ENCODE measurements at regions not wholly inside any gene's neighbourhood (a gene's known extent, or its start where the extent isn't known, plus 50 kb on each side); places are given as distances from the start of the nearest gene placed in this dataset.
"Not testable (repeated sequence)": the region's sequence is repeated elsewhere in the genome, so short reads cannot be mapped to it uniquely, and the experiment has no call there.

DNA sequence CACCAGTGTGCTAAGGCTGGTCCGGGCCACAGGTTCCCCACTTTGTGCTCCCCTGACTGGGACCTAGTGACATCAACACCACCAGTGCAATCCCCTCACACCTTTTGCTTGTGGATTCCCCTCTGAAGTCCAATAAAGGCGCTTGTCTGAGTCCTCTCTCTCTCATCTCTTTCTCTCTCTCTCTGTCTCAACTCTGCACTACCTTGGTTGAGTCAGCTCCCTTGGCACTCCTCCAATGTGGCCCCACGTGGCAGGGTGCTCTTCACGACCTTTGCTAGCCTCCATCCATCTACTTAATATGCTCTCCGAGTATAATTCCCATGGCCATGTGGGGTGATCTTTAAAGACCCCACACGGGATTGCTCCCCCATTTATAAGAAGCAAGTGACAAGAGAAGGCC is 385.0 kb downstream of the CD83 start:
- no peak for DNase-seq

DNA sequence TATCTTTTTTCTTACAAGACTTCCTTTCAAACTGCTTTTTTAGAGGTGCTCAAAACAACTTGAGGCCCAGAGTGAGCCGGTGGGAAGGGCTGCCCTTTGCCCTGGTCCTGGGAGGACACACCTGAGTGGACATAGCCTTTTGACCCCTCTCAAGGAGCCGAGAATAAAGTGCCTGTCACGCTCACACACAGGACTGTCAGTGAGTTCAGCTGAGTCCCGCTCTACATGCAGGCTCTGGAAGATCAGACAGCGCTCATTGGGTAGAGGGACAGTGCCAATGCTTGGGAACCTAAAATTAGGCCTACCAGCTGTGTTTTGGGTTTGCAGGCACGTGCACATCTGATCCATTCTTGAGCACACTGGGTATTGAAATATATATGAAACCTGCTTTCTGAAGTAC is 387.8 kb downstream of the CD83 start:
- no peak for DNase-seq

DNA sequence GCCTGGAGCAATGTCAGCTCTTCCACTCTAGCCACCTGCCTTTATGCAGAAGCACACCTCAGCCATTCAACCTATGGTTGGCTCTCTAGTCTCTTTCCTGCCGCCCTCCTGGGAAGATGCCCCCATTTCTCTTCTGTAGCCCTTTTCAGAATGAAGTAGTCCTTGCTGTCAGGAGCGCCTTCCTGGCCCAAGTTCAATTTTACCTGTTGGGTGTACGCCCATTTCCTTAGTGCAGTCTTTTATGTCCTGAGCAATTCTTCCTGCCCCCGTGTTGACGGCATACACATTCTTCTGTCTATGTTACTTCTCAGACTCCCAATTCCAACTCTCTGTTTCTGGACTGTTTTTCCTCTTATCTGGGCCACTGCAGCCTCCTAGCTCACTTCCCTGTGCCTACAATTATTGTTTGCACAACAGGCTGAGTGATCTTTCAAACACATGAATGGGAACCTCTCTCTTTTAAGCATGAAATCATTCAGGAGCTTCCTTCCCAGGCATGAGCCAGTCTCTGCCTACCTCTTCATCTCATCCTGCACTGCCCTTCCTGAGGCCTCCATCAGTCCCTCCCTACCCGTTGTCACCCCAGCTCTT is 389.2 kb downstream of the CD83 start:
- DNase-seq = no peak

DNA sequence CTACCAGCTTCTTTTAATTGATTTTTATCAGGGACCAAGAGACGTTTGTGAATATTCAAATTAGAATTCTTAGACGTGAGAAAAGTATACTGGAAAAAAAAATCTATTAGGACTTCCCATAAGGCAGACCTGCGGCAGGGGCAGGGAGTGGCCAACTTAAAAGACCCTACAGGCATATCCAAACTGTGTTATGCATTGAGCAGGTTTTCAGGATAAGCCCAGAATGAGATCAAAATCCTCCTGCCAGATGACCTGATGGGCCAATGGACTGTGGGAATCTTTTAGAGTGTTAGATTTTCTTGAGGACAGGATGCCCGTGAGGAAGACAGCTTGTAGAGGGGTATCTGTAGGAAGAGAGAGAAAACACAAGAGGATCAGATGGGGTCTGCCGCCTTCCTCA is 391.5 kb downstream of the CD83 start:
- no peak for DNase-seq

DNA sequence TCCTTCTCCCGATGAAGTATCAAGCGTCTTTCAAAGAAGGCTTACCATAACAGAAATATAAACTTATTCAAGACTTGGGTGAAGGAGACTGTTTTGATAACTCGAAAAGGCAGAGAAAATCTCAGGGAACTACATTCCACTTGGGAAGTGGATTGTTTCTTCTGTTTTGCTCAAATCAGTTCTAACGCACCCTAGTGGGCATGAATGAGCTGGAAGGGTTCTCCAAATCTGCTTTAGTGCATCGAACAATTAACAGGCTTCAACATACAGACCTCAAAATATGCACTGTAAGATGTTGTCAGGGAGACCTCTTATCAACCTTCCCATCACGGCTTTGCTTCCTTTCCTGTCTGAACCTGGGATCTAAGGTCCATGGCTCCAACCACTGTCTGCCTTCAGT is 392.5 kb downstream of the CD83 start:
- no peak for DNase-seq

DNA sequence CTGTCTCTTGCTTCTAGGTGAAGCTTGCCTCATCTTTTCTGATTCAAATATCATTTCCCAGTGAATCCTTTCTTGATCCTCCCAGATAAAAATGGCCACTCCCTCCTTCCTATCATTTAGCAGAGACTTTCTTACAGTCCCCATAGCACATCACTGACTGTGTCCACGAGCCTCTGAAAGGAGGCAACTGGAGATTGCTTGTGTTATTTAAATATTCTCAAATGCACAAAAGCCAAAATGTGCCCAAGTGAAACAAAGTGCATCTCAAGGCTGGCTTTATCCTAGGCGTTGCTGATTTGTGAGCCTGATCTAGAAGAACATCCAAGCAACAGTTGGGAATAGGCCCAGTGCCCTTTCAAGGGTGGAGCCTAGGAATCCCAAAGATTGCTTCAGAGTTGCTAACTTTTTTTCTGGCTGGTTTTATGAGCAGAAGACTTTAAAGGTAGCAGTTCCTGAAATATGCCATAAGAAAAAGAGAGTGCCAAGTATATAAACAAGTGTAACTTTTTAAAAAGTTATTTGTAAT is 393.6 kb downstream of the CD83 start:
- DNase-seq = no peak

DNA sequence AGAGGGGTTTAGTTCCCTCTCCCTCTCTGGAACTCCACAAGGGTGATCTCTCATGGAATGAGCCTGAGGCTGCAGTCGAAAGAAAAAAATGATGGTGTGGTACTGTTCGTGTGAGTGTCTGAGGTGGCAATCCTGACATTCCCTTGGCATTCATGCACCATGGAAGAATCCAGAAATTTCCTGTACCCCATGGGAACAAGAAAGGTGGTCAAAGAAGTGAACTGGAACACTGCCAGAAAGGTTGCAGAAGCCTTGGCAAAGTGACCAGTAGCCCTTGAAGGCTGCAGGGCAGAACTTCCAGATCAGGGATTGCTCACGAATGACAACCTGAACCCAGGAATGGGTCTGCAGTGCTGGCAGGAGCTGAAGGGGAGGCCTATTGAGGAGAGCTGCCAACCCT is 394.7 kb downstream of the CD83 start:
- no peak for DNase-seq

DNA sequence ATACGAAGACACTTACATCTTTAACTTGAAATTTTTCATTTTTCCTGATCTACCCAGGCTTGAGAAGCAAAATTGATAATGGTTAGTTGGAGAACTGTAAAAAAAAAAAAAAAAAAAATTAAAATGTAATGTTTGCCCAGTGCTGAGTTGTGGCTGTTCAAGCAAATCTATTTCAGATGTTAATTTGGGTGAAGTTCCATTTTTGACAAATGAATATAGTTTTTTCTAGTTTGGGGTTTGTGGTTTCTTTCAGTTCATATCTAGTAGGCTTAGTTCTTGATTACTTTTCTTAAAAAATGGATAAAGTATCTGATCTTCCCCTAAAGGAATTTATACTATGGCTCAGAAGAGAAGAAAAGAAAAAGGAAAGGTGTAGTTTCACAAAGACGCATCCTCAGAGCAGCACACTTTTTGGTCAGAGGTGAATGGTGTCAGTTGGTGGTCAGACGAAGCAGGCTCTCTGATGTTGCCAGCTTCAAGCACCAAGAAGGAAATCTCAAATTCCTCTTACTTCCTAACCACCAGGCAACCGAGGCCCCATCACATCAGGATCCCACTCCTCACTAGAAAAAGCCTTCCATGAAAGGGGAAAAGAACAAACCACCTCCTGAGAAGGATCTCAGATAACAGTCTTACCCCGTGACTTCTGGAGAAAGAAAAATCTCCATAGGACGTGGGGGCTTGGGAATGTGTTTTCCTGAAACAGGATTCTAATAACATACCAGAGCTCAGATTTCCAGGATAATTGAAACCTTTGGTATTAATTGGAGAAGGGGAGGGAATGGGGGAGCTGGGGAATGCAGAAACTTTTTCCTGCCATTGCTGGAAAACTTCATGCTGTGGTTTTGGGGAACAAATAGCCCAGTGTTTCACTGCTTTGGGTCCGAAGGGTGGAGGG is 396.2 kb downstream of the CD83 start:
- no peak for DNase-seq

DNA sequence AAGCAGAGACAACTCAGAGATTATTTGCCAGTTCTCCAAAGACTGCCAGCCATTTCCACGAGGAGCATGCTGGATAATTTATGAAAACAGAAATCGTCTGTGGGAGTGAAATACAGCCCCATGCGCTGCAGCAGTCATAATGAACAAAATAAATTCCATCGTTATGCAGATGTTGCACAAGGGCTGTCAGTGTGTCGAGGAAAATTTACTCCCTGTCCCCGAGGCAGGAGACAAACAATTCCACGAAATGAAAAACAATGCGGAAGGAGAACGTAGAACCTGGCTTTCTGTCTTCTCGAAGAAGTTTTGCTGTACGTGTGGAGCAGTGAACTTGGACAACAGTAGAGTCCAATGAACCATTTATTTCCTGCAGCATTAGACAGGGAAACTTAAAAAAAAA is 399.4 kb downstream of the CD83 start:
- DNase-seq = no peak

DNA sequence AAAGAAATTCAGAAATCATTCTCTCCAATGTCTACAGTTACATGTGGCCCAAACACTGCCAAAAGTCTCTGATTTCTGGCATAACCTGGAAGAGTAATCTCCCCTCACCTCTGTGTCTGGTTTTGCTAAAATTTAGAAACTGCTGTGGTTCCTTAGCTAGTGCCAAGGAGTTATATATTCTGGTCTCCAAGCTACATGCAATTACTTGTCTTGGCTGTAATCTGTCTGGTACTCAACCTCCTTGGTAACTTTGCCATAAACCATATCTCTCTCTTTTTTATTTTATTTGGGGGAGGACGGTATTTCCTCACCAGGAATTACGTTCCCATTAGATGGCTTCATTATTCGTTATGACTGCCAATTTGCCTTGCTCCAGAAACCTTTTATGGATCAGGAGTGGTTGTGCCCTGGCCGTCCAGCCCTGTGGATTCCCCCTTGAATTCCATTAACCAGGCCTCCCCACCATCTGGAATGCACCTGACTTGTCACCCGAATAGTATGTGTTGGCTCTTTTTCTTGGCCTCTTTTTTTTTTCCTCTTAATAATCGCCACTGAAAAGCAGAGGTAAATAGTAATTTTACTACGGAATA is 400.0 kb downstream of the CD83 start:
- DNase-seq = no peak

DNA sequence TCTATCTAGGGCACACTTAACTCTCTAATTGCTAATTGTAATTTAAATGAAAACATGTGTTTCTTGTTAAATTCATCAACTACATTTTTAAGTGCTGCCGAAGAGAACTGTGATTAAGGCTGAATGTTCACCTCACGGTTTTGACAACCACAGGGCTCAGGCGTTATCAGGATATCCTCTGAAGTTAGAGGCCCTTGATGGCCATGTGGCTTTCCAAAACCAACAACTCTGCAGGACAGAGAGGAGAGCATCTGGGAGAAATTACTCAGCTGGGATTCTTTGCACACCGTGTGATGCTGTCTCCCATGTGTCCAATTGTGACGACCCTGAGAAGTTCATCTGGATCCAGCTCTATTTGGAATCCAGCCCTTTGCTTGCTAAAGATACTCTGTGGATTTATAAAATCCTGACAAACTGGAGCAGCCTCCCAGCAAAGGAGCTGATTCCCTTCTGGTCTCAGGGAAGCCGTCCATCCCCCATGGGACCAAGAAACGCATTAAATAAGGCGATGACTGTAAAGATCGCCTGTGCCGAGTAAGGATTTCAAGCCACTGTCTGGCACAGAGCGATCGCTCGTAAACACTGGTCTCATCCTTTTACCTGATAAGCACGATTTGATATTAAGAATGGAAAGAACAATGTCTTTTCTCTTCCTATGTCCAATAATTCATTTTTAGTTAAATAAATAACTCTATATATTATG is 401.1 kb downstream of the CD83 start:
- DNase-seq = no peak

DNA sequence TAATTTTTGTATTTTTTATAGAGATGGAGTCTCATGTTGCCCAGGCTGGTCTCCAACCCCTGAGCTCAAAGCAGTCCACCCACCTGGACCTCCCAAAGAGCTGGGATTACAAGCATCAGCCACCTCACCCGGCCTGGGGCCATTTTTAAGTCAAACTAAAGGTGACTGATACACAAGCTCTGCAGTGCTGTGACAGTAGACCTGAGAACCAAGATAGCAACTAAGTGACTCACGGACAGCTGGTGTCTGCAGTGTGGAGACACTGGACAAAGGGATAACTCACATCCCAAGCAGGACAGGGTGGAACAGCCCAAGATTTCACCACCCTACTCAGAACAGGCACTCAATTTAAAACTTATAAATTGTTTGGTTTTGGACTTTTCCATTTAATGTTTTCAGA is 402.5 kb downstream of the CD83 start:
- no peak for DNase-seq

DNA sequence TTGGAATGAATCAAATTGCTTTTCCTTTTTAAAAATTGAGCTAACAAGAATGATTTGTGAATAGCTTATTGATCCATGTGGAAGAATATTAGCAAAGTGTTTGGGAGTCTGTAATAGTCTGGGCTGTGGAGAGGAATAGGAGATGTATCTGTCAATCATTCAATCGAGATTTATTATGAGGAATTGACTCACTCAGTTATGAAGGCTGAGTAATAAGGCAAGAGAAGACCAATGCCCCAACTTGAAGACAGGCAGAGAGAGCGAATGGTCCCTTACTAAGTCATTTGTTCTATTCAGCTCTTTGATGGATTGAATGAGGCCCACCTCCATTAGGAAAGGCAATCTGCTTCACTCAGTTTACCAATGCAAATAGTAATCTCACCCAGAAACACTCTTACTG is 403.0 kb downstream of the CD83 start:
- DNase-seq = no peak

DNA sequence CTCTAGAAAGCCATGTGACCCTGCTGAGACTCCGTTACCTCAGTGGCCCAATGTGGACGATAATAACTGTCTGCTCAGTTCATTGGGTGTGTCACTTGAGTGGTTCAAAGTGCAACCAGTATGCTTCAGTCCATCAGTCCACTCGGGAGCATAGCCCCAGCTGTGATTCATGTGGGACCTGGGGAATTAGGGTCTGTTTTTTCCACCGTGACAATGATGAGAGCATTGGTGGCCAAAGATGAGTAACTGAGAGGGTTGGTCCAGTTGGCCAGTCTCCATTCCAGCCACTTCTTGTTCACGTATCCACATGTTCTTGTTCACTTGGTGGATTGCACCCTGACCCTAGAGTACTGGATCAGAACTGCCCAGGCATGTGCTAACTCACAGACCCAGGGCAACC is 403.6 kb downstream of the CD83 start:
- DNase-seq = no peak

DNA sequence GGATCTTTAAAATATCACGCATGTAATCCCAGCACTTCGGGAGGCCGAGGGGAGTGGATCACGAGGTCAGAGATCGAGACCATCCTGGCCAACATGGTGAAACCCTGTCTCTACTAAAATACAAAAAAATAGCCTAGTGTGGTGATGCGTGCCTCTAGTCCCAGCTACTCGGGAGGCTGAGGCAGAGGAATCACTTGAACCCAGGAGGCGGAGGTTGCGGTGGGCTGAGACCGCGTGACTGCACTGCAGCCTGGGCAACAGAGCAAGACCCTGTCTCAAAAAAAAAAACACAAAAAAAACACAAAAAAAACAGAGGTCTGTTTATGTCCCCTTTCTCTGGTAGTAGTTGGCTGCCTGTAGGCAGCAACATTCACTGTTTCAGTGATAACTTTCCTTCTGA is 404.3 kb downstream of the CD83 start:
- not testable (repeated sequence) for DNase-seq

DNA sequence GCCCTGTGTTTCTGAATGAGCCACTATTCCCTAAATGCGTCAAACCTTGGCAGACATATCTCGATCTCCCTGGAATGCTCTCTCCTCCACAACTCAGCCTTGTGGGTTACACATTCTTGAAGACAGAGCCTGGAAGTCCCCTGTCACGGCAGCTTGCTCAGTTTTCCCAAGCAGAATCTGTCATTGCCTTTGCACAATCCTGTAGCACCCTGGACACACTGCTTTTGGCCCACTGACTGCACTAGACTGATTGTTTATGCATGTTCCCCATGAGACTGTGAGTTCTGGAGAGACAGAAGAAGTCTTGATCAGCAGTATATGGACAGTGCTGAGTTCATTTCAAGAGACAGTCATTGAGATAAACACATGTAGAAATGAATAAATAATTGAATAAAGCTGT is 406.7 kb downstream of the CD83 start:
- no peak for DNase-seq

DNA sequence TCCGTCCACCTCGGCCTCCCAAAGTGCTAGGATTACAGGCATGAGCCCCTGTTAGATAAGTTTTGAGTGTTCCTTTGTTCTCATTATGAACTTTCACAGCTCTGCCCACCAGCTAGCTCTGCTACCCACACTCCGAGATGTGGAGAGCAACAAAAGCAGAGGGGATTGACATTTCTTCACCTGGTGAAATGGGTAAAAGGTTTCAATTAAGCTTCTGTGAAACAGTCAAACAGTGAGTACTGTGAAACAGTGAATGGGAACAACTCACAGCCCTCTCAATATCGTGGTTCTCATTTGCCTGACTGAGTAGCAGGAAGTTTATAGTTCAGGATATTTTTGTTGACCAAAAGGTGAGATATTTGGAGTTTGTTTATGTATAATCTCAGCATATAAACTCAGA is 412.8 kb downstream of the CD83 start:
- no peak for DNase-seq

DNA sequence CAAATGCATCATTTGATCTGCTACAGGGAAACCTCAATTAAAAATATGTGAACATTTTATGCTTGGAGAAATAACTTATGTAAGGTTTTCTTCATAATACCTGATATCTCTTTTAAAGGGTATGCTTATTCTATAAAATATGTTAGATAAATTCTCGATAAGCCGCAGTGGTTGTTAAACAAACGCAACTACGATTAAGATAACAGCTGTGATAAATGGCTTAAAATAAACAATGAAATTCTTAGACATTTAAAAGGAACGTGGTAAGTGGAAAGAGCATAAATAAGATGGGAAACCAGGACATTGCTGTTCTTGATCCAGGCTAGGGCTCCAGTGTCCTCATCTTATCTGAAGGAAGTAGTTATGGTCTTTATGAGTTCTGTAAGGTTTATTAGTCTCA is 415.9 kb downstream of the CD83 start:
- DNase-seq = no peak

DNA sequence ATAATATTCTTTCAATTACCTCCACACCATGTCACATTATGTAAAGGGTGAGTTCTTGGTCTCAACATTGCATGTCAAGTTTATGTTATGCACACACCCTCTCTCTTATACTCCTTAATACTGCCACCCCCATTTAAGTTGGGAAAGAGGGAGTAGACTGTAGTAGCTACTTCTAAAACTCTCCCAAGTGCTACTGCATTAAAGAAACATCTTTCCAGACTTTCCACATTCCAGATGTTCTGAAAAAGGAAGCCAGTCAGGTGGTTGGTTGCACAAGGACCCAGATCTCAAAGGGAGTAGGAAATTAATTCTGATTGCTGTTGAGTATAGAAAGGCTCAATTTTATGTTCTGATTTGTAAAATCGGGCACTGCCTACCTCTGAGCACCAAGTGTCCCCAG is 419.5 kb downstream of the CD83 start:
- no peak for DNase-seq

DNA sequence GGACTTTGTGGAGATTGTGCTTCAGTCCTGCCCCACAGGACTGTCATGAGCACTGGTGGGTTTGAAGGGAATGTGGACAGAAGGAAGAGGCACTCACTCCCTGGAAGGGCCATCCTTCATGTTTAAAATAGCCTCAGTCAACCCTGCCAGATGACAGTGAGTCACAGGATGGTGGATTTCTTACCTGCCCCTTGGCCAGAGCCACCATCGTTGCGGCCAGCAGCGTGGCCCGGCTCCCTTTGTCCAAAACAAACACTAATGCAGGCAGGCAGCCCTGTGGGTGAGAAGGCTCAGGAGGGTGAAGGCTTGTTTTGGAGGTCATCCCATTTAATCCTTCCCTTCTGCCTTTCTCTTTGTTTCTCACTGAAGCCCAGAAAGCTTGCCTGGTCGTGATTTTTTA is 422.7 kb downstream of the CD83 start:
- DNase-seq = no peak

DNA sequence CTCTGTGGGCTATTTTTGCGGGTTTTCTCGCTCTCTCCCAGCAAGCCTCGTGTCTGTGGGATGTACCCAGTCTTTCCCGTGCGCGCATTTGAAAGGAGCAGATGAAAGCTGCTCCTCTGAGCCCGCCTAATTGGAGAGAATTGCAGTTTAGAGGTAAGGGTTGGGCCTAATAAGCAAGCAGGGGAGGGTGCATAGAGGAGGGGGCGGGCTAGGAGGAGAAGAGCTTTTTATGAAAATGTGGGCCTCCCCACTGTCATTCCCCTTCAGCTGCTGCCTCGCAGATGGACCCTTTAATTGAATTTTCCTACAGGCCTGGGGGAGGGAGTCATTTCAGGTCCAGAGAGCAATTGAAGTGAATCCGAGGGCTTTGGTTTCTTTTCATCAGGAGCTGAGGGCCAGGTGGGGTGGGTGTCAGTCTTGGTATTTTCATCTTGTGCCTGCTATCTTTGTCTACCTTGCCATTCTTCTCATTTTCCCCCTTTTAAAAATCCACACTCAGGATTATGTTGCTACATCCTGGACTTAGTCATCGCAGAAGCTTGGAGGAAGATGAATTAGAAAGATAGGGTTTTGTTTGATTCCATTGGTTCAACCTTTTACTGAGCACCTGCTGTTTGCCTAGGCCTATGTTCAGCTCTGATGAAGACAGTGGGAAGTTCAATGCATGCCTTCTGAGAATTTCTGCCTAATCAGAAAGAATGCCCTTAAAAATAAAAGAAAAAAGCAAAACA is 423.4 kb downstream of the CD83 start:
- DNase-seq = no peak

DNA sequence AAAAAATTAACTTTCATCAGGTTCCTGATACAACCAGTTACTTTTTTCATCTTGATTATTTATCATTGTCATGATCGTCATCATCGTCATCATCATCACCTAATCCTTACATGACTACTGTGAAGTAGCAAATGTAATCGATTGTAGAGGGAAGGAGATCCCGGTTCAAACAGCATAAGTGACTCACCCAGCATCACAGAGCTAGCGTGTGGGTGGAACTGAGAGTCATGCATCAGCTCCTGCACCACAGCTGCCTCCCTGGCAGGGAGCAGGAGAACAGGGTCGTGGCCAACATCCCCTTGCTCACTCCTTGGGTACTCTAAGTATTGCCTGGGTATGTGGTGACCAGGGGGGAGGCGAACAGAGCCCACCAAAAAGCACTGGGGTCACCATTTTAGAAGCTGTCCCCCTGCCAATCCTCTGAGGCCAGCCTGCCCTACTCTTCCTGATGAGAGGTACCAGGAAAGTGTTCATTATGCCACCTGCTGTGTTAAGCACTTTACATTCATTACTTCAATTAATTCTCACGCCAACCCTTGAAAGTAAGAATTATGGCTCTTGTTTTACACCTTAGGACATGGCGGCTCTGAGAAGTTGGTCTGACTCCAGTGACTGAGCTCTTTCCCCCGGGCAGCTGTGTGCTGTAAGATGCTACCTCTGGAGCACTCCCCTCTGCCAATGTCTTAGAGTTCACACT is 425.2 kb downstream of the CD83 start:
- DNase-seq = no peak
